ENCODE measurements at regions not wholly inside any gene's neighbourhood (a gene's known extent, or its start where the extent isn't known, plus 50 kb on each side); places are given as distances from the start of the nearest gene placed in this dataset.
"Not testable (repeated sequence)": the region's sequence is repeated elsewhere in the genome, so short reads cannot be mapped to it uniquely, and the experiment has no call there.

DNA sequence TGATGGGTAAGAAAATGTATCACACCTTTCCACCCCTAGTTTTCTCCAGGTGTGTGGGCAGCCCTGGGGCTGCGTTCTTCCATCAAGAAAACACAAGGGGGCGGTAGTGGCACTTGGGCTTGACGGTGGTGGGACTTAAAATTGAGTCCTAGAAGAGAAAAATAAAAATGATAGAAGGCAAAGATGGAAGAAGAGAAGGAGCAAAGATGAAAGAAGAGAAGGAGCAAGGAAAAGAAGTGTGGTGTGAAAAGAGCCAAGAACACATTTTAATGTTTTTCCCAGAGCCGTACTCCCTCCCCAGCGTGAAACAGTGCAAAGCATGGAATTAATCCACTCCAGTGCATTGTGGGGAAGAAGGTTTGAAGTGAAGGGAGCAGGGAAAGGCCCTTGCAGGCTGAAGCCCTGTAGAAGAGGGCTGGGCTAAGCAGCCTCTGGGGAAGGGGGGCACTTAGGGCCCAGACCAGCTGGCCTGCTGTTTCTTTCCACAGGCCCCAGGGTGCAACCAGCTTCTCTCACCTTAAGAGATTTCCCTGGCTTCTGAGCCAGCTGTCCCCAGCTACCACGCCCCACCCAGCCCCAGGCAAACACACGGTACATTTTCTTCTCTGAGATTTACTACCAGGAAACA, 256.8 kb downstream of the RNF152 start:
- in situ Hi-C loops (cut with HindIII; ENCODE audit: low sequenced_read_pairs), result no loop called here

DNA sequence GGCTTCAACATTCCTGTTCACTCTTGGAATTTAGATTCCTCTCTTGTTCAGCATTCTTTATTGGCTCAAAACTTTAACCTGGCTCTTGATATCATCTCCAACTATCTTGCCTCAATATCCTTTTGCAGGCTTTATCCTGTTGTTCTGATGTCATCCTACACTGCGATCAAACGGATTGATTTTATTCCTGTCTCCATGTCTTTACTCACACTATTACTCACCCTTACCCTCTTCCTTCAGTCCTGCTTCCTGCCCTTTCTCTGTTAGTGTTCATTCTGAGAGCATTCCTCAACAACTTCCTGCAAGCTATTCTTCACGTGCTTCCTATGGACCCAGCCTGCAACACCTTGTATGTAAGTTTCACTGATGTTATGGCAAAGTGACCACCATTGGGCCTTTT, 264.7 kb downstream of the RNF152 start:
- in situ Hi-C loops (cut with HindIII; ENCODE audit: low sequenced_read_pairs), result no loop called here

GRCh38 chr18:61624631-61625030, 268.2 kb downstream of the RNF152 start:
- in situ Hi-C loops (cut with HindIII; ENCODE audit: low sequenced_read_pairs), result not testable (repeated sequence)

GRCh38 chr18:61619783-61620182, 273.0 kb downstream of the RNF152 start:
- in situ Hi-C loops (cut with HindIII; ENCODE audit: low sequenced_read_pairs), result no loop called here

- in situ Hi-C loops (cut with HindIII; ENCODE audit: low sequenced_read_pairs), result no loop called here
Observed at GRCh38 chr18:61618816-61619215, 274.0 kb downstream of the RNF152 start.

DNA sequence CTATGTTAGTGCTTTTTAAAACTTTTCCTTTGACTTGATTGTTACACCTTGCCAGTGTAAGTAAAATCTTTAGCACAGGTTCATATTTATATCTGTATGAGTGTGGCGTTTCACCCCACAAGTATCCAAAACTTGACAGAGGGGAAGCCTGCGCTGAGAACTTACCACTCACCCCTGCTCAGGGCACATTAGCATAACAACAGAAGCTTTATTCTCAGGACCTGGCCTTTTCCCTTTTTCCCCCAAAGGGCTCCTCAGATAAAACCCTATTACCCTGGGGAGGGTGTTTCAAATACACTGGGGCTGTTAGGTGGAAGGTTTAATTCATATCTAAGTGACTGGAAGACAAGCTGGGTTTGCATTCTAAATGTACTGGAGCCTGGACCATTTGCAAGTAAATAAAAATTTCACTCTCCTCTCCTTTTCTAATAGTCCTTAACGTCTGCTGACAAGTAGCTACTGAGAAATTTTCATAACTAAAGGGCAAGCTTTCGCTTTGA, 276.6 kb downstream of the RNF152 start:
- in situ Hi-C loops (cut with HindIII; ENCODE audit: low sequenced_read_pairs), result no loop called here

DNA sequence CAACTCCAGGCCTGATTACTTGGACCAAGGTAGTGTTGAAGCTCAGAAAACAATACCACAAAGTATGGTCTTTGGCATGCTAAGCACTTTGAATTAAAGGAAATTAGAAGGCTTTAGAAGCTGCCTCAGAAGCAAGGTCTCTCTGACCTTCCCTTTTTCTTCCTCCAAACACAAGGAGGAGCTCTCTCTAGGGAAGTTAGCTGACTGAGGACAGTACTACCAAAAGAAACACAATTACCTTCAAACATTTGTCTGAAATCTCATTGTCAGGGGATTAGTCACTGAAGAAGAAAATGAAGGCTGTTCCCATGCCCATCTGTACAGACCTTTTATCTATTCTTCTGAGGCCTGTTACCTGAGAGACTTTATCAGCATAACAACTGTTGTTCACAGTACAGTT, 279.3 kb downstream of the CDH20 start:
- in situ Hi-C loops (cut with HindIII; ENCODE audit: low sequenced_read_pairs), result no loop called here

DNA sequence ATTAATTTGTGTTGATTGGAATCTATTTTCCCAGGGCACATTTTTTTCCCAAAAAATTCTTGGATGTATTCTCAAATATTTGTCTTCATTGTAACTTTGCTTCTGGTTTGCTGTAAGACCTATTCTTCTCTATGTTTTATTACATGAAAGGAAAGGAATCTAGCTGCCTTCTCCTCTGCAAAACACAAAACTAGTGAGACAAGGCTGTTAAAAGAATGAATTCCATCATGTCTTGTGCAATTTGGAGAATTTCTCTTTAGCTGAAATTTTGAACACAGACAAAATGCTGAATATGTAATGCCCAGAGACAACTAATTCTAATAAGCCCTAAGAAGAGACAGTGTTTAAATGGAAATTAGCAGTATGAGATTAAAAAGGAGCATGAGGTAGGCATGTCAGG, 275.9 kb downstream of the CDH20 start:
- in situ Hi-C loops (cut with HindIII; ENCODE audit: low sequenced_read_pairs), result no loop called here

GRCh38 chr18:61608316-61608715, 275.1 kb downstream of the CDH20 start:
- in situ Hi-C loops (cut with HindIII; ENCODE audit: low sequenced_read_pairs), result no loop called here

DNA sequence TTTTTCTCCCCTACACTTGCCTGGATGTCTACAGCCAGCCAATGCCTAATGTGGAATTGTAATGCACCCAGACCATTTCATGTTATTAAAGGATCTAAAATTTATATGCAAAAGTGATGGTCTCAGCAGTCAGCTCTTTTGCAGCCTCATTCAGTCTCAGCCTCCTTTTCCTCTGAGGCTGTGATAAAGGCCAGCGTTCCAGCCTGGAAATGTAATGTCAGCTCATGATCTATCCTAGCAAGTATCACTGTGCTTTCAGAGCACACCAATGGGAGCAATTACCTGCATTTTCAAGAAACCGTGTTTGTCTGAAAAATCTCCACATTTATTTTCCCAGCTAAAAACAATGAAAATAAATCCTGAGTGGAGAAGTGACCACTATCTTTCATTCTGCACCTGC, 274.6 kb downstream of the CDH20 start:
- in situ Hi-C loops (cut with HindIII; ENCODE audit: low sequenced_read_pairs), result no loop called here

DNA sequence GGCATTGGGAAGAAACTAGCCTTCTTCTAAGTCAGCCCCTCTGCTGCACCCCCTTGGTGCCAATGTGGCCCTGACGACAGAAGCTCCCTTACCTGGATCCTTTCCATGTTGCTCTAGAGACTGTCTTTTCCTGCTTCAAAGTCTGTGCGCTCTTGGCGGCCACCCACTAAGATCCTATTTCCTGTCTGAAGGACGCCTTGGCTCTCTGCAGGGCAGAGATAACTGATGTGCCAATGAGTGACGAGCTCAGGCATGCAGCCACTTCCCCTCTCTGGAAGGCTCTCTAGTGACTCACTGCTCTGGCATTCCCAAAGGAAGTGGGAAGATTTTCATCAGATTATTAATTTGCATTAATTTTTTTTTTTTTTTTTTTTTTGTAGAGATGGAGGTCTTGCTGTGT, 273.5 kb downstream of the CDH20 start:
- in situ Hi-C loops (cut with HindIII; ENCODE audit: low sequenced_read_pairs), result no loop called here

DNA sequence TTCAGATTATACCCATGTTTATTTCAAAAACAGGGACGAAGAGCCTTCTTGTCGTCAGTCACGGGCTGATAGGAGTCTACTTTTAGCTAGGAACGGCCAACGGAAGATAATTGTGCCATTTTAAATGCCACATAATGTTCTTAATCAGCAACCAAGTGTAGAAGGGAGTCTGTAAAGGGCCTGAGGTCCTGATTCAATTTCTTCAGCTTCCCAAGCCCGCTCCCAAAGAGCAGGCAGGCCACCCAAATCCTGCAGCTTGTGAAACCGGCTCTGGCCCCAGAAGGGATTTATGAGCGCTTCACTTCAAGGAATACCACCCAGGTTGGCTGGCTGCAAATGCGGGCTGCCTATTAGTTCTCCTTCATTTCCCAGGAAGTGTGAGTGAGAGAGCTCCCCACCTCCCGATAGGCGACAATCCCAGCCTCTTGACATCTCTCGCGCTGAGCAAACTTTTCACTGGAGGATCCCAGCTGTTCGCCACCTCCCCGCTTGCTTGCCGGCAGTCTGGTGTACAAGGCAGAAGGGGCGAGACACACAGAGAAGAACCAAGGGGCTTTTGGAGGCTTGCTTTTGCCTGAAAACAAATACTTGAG, 272.9 kb downstream of the CDH20 start:
- in situ Hi-C loops (cut with HindIII; ENCODE audit: low sequenced_read_pairs), result no loop called here

DNA sequence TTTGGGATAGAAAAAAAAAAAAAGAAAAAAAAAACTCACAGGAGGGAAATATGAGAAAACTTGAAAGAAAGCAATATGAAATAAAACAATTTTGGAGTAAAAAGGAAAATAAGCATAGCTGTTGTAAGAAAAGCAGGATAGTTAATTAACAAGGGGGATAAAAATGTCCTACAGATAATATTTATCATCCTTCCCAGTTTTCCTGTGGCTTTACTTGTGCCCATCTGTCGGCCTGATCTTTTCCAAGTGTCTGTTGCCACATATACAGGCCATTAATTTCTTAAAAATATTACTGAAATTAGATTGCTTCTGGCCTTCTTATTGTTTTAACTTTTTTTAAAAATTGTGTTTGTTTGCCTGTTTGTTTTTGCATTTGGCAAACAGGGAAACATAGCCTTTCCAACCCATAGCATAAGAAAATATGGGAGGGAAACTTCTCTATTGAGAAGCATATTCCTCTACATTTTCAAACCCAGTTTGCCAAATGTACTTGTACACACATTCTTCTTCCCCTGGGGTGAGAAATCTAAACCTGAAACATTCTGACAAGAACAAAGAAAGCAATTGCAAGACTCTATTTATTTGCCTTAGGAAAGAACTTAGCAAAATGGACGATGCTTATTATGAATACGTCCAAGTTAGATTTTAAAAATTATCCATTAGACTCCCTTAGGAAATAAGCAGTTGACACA, 272.3 kb downstream of the CDH20 start:
- in situ Hi-C loops (cut with HindIII; ENCODE audit: low sequenced_read_pairs), result no loop called here

Data from endothelial cell of hepatic sinusoid (primary cell).